ENCODE measurements at regions not wholly inside any gene's neighbourhood (a gene's known extent, or its start where the extent isn't known, plus 50 kb on each side); places are given as distances from the start of the nearest gene placed in this dataset.

- Histone ChIP-seq H3K4me3 (ENCODE audit: low read depth, low read length) (no peak overlapping the region), H3K27me3 (ENCODE audit: control insufficient read depth, insufficient read depth, low read length) (no peaks in the 10 kb centered on the region), H3K27ac (ENCODE audit: low read depth, low read length) (no peak overlapping the region), H3K9me3 (ENCODE audit: control insufficient read depth, insufficient read depth, low read length) (no peaks in the 10 kb centered on the region), H3K4me1 (ENCODE audit: control insufficient read depth, insufficient read depth, low read length) (no peaks in the 10 kb centered on the region), H3K36me3 (ENCODE audit: control insufficient read depth, insufficient read depth, low read length) (no peaks in the 10 kb centered on the region)
- peak in 1 of 6 donors; percentile 22 for DNase-seq (ENCODE audit: low read depth in 4 of 6, low spot score in 6 of 6)
- WGBS (ENCODE audit: insufficient coverage), result no CpG with 5 or more reads among the region's 3 CpGs
These were observed 103.8 kb upstream of the KLF4 start for GRCh38 chr9:107593224-107593870.

GRCh38 chr9:107592424-107592823, 102.9 kb upstream of the KLF4 start:
- H3K36me3 ChIP-seq (ENCODE audit: control insufficient read depth, insufficient read depth, low read length), result no peaks in the 10 kb centered on the region
- no peaks in the 10 kb centered on the region for H3K9me3 ChIP-seq (ENCODE audit: control insufficient read depth, insufficient read depth, low read length)
- WGBS (ENCODE audit: insufficient coverage), result 93% methylated on average over 3 of the region's 7 CpGs
- H3K4me1 ChIP-seq (ENCODE audit: control insufficient read depth, insufficient read depth, low read length), result no peaks in the 10 kb centered on the region
- H3K27ac ChIP-seq (ENCODE audit: low read depth, low read length), result no peak overlapping the region
- DNase-seq (ENCODE audit: low read depth in 4 of 6, low spot score in 6 of 6), result no peak
- no peak overlapping the region for H3K4me3 ChIP-seq (ENCODE audit: low read depth, low read length)
- H3K27me3 ChIP-seq (ENCODE audit: control insufficient read depth, insufficient read depth, low read length), result no peaks in the 10 kb centered on the region

- no peak overlapping the region for H3K4me3 ChIP-seq (ENCODE audit: low read depth, low read length)
- 73% methylated on average over 2 of the region's 3 CpGs for WGBS (ENCODE audit: insufficient coverage)
- H3K36me3 ChIP-seq (ENCODE audit: control insufficient read depth, insufficient read depth, low read length), result no peaks in the 10 kb centered on the region
- DNase-seq (ENCODE audit: low read depth in 4 of 6, low spot score in 6 of 6), result no peak
- H3K27me3 ChIP-seq (ENCODE audit: control insufficient read depth, insufficient read depth, low read length), result no peaks in the 10 kb centered on the region
- no peaks in the 10 kb centered on the region for H3K4me1 ChIP-seq (ENCODE audit: control insufficient read depth, insufficient read depth, low read length)
- H3K9me3 ChIP-seq (ENCODE audit: control insufficient read depth, insufficient read depth, low read length), result no peaks in the 10 kb centered on the region
- H3K27ac ChIP-seq (ENCODE audit: low read depth, low read length), result no peak overlapping the region
These were observed 102.2 kb upstream of the KLF4 start for GRCh38 chr9:107591781-107592180.

GRCh38 chr9:107588393-107588792, 98.8 kb upstream of the KLF4 start:
- Histone ChIP-seq H3K27me3 (ENCODE audit: control insufficient read depth, insufficient read depth, low read length) (no peaks in the 10 kb centered on the region), H3K27ac (ENCODE audit: low read depth, low read length) (no peak overlapping the region)
- WGBS (ENCODE audit: insufficient coverage), result 93% methylated on average over 4 of the region's 6 CpGs

GRCh38 chr9:107587191-107587963, 97.8 kb upstream of the KLF4 start:
- DNase-seq (ENCODE audit: low read depth in 4 of 6, low spot score in 6 of 6), result peak in 1 of 6 donors; percentile 7
- no peaks in the 10 kb centered on the region for H3K36me3 ChIP-seq (ENCODE audit: control insufficient read depth, insufficient read depth, low read length)

More at GRCh38 chr9:107588393-107588792, 98.8 kb upstream of the KLF4 start:
- Histone ChIP-seq H3K9me3 (ENCODE audit: control insufficient read depth, insufficient read depth, low read length) (no peaks in the 10 kb centered on the region), H3K36me3 (ENCODE audit: control insufficient read depth, insufficient read depth, low read length) (no peaks in the 10 kb centered on the region), H3K4me3 (ENCODE audit: low read depth, low read length) (no peak overlapping the region), H3K4me1 (ENCODE audit: control insufficient read depth, insufficient read depth, low read length) (no peaks in the 10 kb centered on the region)
- no peak for DNase-seq (ENCODE audit: low read depth in 4 of 6, low spot score in 6 of 6)

GRCh38 chr9:107586493-107586892, 96.9 kb upstream of the KLF4 start:
- no peak overlapping the region for H3K27ac ChIP-seq (ENCODE audit: low read depth, low read length)
- H3K4me1 ChIP-seq (ENCODE audit: control insufficient read depth, insufficient read depth, low read length), result no peaks in the 10 kb centered on the region
- WGBS (ENCODE audit: insufficient coverage), result 100% methylated on average over 1 of the region's 3 CpGs
- H3K9me3 ChIP-seq (ENCODE audit: control insufficient read depth, insufficient read depth, low read length), result no peaks in the 10 kb centered on the region
- H3K36me3 ChIP-seq (ENCODE audit: control insufficient read depth, insufficient read depth, low read length), result no peaks in the 10 kb centered on the region
- no peaks in the 10 kb centered on the region for H3K27me3 ChIP-seq (ENCODE audit: control insufficient read depth, insufficient read depth, low read length)
- H3K4me3 ChIP-seq (ENCODE audit: low read depth, low read length), result no peak overlapping the region
- no peak for DNase-seq (ENCODE audit: low read depth in 4 of 6, low spot score in 6 of 6)

More at GRCh38 chr9:107587191-107587963, 97.8 kb upstream of the KLF4 start:
- Histone ChIP-seq H3K27me3 (ENCODE audit: control insufficient read depth, insufficient read depth, low read length) (no peaks in the 10 kb centered on the region), H3K4me1 (ENCODE audit: control insufficient read depth, insufficient read depth, low read length) (no peaks in the 10 kb centered on the region), H3K9me3 (ENCODE audit: control insufficient read depth, insufficient read depth, low read length) (no peaks in the 10 kb centered on the region), H3K4me3 (ENCODE audit: low read depth, low read length) (no peak overlapping the region), H3K27ac (ENCODE audit: low read depth, low read length) (no peak overlapping the region)
- 83% methylated on average over 23 of the region's 26 CpGs for WGBS (ENCODE audit: insufficient coverage)

- no peaks in the 10 kb centered on the region for H3K27me3 ChIP-seq (ENCODE audit: control insufficient read depth, insufficient read depth, low read length)
- no peak overlapping the region for H3K27ac ChIP-seq (ENCODE audit: low read depth, low read length)
- H3K9me3 ChIP-seq (ENCODE audit: control insufficient read depth, insufficient read depth, low read length), result no peaks in the 10 kb centered on the region
- DNase-seq (ENCODE audit: low read depth in 4 of 6, low spot score in 6 of 6), result no peak
- no peak overlapping the region for H3K4me3 ChIP-seq (ENCODE audit: low read depth, low read length)
- WGBS (ENCODE audit: insufficient coverage), result 82% methylated on average over 1 of the region's 3 CpGs
- H3K4me1 ChIP-seq (ENCODE audit: control insufficient read depth, insufficient read depth, low read length), result no peaks in the 10 kb centered on the region
- H3K36me3 ChIP-seq (ENCODE audit: control insufficient read depth, insufficient read depth, low read length), result no peaks in the 10 kb centered on the region
These were observed 95.9 kb upstream of the KLF4 start for GRCh38 chr9:107585465-107585864.

- no peaks in the 10 kb centered on the region for H3K36me3 ChIP-seq (ENCODE audit: control insufficient read depth, insufficient read depth, low read length)
- no peaks in the 10 kb centered on the region for H3K4me1 ChIP-seq (ENCODE audit: control insufficient read depth, insufficient read depth, low read length)
- no peak overlapping the region for H3K4me3 ChIP-seq (ENCODE audit: low read depth, low read length)
- no peak overlapping the region for H3K27ac ChIP-seq (ENCODE audit: low read depth, low read length)
- no peaks in the 10 kb centered on the region for H3K27me3 ChIP-seq (ENCODE audit: control insufficient read depth, insufficient read depth, low read length)
- no peaks in the 10 kb centered on the region for H3K9me3 ChIP-seq (ENCODE audit: control insufficient read depth, insufficient read depth, low read length)
- no peak for DNase-seq (ENCODE audit: low read depth in 4 of 6, low spot score in 6 of 6)
- no CpG with 5 or more reads among the region's 1 CpG for WGBS (ENCODE audit: insufficient coverage)
These were observed 95.4 kb upstream of the KLF4 start for GRCh38 chr9:107584944-107585343.

GRCh38 chr9:107584186-107584585, 94.6 kb upstream of the KLF4 start:
- 69% methylated on average over 5 of the region's 5 CpGs for WGBS (ENCODE audit: insufficient coverage)
- H3K36me3 ChIP-seq (ENCODE audit: control insufficient read depth, insufficient read depth, low read length), result no peaks in the 10 kb centered on the region
- H3K4me1 ChIP-seq (ENCODE audit: control insufficient read depth, insufficient read depth, low read length), result no peaks in the 10 kb centered on the region
- no peaks in the 10 kb centered on the region for H3K9me3 ChIP-seq (ENCODE audit: control insufficient read depth, insufficient read depth, low read length)
- H3K27ac ChIP-seq (ENCODE audit: low read depth, low read length), result no peak overlapping the region
- H3K27me3 ChIP-seq (ENCODE audit: control insufficient read depth, insufficient read depth, low read length), result no peaks in the 10 kb centered on the region
- no peak overlapping the region for H3K4me3 ChIP-seq (ENCODE audit: low read depth, low read length)
- no peak for DNase-seq (ENCODE audit: low read depth in 4 of 6, low spot score in 6 of 6)
